CD1c-positive myeloid dendritic cell (primary cell): ENCODE measurements at regions not wholly inside any gene's neighbourhood (a gene's known extent, or its start where the extent isn't known, plus 50 kb on each side); places are given as distances from the start of the nearest gene placed in this dataset.

Source experiments
- DNase-seq: peaks from one replicate; pipeline ENCODE4 v3.0.0-alpha.2; 2016; ENCODE audit errors: extremely low spot score

DNA sequence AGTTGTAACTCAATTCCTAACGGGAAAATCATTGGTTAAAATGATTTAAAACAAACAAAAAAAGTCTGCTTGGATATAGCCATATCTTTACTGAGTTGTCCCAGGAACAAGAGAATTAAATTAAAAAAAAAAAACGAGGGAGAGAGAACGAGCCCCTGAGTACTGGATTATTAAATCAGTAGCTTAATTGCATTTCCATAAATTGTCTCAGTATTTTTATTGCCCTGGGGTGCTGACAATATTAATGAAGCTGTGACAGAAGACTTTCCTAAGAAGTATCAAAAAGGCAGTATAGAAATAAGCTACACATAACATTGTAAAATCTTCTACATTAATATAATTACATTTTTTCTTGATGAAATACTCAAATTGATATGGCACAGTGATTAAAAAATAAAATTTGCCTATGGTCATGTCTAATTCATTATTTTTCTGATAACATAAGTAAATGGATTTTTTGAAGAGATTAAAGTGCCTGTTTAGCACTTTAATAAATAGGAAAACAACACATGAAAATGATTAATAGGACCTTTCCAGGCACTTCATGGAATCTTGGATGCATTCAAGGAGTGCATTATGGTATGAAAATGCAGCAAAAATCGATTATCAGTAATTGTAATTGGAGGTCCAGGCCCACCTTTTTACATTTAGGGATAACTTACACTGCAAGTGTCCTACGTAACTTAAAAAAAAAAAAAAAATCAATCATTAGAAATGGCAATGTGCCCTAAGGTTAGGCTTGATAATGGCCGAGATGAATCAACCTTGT is 2233.4 kb downstream of the ARAP2 start:
- no peak for DNase-seq

DNA sequence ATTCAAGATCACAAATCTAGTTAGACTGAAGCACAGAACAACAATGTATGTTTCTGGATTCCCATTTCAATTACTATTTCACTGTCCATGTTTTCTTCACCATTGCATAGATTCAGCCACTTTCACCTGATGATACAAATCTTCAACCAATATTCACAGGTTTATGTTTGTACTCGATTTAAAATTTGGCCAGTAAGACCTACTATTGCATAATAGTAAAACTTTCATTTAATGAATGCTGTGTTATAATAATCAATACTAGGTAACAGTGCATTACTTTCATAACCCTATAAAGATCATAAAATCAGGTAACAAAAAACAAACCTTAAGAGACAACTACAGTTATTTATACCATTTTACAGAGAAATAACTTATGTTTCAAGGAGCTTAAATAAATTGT is 2209.1 kb downstream of the ARAP2 start:
- no peak for DNase-seq

DNA sequence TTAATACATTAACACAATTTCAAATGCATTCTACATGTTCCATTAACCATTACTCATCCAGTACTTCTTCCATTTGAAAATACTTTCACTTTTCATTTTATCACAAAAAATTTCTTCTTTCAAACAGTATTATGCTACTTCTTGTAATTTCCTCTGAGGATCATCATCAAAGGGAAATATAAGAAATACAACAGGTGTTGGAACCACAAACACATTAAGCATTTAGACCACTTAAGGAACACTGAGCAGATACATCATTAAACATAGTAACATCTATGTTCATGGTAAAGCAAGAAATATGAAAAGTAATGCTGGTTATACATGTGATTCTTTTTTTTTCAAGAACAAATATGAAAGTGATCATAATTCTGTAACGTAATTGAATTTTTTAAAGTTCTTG is 2207.0 kb downstream of the ARAP2 start:
- DNase-seq: no peak

DNA sequence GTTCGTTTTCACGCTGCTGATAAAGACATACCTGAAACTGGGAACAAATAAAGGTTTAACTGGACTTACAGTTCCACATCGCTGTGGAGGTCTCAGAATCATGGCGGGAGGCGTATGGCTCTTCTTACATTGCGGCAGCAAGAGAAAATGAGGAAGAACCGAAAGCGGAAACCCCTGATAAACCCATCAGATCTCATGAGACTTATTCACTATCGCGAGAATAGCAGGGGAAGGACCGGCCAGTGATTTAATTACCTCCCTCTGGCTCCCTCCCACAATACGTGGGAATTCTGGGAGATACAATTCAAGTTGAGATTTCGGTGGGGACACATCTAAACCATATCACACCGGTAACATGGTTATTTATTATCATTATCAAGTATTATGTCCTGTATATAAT is 2204.5 kb downstream of the ARAP2 start:
- DNase-seq: no peak

- no peak for DNase-seq
Measured at GRCh38 chr4:34043131-34043530, 2201.2 kb downstream of the ARAP2 start.

DNA sequence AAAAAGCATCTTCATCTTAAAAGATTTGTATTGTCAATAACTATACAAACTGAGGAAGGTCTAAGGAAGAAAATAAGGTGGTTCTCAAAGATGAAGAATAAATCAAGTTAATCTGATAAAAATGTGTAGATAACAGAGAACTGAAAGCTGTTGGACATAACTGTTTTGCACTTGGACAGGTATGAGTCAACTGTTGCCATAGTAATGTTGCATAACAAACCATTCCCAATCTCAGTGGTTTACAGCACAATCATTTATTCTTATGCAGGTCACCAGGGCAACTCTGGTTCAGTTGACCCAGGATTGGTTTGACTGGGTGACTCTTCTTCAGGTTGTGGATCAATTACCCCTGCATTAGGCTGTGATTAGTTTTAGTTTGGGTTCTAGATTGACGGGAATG is 2197.7 kb downstream of the ARAP2 start:
- DNase-seq: no peak

DNA sequence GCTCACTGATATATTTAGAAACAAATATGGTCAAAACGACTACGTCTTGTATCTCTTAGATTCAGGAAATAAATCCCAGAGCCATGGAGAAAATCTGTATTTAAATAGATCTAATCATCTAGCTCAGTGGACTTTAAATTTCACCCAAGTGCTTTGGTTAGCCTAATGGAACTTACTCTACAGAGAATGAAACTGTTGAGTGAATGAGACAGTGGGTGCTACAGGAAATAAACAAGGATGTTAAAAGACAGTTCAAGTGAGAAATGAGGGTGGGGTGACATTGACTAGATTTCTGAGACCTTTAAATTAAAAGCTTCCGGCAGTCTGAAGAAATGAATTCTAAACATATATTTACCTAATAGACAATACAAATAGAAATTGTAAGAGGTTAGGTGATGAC is 2197.0 kb downstream of the ARAP2 start:
- no peak for DNase-seq

- no peak for DNase-seq
Measured at GRCh38 chr4:34066126-34066525, 2178.2 kb downstream of the ARAP2 start.

DNA sequence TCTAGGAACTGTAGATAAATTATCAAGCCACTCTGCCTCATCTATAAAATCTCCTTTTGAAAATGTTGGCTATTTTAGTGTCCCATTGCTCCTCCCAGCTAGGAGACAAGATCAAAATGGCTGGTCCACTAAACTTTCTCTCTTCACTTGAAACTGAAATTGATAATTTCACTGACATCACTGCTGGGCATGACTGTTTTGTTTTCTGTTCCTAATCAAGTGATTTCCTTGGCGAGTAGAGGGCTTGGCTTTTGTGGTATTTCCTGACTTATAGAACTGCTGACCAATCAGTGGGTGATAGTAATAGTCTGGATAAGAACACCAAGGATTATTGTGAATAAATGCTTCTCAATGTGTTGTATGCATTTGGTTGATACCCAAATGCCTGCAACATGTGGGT is 2152.9 kb downstream of the ARAP2 start:
- DNase-seq: no peak

DNA sequence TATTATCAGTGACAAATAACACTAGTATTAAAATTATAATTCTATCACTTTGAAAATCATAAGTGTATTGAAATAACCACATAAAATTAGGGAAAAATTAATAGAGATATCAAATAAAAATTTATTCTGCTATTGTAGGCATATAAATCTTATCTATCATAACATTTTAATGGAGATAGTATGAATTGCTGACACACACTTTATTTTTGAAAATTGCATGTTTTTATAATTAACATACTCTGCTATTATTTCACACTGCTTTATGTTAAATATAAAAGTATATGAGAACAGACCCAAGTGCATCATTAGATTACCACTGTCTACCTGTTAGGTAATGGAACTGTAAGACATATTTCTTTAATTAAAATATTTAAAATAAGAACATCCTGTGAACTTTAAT is 2150.2 kb downstream of the ARAP2 start:
- no peak for DNase-seq

- DNase-seq: no peak
Measured at GRCh38 chr4:34105311-34105710, 2139.0 kb downstream of the ARAP2 start.

DNA sequence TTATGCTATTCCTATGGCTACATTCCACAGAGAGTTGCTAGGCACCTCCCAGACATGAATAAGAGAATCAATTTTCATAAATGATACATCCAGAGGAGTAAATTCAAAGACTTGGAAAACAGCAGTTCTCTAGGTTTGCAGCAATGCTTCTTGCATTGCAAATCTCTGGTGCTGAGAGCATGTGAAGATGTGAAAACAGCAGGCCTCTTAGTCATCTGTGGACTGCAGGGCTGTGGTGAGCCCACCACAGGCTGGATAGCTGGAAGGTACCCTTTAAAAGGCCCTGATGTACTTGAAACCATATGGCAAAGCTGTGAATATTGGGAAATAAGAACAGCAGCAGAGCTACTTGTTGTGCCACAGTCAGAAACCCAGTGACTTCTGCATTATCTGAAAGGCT is 2135.9 kb downstream of the ARAP2 start:
- DNase-seq: no peak

DNA sequence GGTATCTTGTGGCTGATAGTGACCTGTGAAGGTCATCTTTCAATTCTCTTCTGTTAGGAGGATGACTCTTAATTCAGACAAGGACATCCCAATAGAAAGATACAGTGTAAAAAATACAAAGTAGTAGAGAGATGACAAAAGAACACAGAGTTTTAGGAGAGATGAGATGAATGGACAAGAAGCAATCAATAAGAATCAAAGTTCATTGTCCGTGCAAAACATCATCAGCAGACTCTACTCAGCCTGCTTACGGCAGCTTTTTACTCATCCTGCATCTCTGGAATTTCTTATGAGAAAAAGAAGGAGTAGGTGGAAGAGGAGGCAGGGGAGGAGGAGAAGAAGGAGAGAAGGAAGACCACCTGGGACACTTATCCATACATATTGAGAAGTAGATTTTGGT is 2131.7 kb downstream of the ARAP2 start:
- no peak for DNase-seq

- no peak for DNase-seq
Measured at GRCh38 chr4:34138385-34138784, 2105.9 kb downstream of the ARAP2 start.

- DNase-seq: no peak
Measured at GRCh38 chr4:34139346-34139745, 2105.0 kb downstream of the ARAP2 start.

DNA sequence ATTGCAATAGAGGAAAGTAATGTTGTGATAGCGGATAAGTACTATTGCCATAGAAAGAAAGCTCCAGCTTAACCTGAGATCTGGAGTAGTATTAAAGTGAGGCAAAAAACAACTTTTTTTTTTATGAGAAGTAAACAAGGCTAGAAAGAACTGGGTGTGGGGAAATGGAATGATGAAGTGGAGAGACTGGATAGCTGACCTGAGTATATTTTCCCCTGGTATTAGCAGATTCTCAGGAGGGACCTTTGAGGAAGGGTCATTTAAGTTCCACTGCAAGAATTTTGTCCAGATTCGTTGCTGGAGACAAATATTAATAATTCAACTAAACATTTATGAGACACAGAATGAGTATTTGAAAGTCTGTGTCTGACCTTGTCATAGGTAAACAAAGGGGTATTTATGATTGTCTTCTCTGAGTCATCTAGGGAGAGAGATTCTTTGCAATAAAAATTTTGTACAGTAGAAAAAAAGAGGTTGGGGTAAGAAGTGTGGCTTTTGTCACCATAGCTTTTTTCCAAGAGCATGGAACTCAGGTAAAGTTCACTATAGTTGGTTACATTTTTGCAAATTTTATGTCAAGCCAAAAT is 2095.9 kb downstream of the ARAP2 start:
- no peak for DNase-seq

DNA sequence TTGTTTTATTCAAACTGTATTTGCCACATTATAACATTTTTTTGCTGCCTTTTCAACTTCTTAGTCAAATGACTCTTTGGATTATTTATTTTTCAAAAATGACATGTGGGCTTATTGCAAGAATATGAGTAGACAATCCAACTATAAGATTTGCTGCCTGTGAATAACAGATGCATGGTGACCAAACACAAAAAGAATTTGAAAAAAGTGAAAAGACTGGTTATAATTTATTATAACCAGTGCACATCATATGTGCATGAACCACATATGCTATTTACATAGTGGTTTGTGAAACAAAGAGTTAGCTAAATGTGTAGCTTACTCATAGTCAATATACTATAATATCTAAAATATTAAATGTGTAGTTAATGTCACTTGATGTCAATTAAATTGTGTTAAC is 2086.8 kb downstream of the ARAP2 start:
- DNase-seq: no peak

DNA sequence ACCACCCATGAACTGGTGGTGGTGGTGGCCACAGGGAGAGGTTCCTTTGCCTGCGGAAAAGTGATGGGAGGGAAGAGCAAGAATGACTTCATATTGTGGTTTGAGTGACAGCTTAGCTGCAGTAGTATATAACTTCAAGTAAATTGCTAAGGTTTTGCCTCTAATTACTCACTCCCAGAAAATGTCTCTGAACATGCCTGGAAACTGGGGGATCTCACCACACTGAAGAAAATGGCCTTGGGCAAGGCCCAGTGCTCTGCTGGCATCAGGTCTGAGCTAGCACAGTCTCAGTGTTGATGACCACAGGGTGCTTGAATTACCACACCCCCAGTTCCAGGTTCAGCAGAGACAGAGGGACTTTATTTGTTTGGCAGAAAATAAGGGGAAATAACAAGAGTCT is 2085.4 kb downstream of the ARAP2 start:
- DNase-seq: no peak

GRCh38 chr4:34170946-34171345 is 2073.4 kb downstream of the ARAP2 start:
- no peak for DNase-seq

DNA sequence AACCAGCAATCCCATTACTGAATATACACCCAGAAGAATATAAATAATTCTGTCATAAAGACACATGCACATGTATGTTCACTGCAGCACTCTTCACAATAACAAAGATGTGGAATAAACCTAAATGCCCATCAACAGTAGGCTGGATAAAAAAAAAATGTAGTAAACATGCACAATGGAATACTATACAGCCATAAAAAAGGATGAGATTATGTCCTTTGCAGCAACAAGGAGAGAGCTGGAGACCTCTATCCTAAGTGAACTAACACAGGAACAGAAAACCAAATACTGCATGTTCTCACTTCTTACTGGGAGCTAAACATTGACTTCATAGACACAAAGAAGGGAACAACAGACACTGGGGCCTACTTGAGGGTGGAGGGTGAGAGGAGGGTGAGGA is 2067.7 kb downstream of the ARAP2 start:
- DNase-seq: no peak

DNA sequence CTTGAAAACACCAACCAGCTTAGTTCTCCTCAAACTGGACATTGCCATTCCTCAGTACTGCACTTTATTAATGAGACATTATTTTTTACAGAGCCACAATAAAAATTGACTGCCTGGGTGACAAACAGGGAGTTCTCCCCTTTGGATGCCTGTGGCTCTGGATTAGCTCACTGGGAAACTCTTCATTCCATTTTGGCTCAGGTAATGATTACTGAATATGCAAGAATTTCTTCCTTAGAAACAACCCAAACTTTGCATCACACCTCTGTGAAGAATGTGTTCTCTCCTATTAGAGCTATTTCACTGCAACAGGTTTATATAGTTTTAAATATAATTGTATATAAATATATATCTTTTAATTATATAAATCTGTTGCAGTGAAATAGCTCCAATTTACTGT is 2065.8 kb downstream of the ARAP2 start:
- no peak for DNase-seq

DNA sequence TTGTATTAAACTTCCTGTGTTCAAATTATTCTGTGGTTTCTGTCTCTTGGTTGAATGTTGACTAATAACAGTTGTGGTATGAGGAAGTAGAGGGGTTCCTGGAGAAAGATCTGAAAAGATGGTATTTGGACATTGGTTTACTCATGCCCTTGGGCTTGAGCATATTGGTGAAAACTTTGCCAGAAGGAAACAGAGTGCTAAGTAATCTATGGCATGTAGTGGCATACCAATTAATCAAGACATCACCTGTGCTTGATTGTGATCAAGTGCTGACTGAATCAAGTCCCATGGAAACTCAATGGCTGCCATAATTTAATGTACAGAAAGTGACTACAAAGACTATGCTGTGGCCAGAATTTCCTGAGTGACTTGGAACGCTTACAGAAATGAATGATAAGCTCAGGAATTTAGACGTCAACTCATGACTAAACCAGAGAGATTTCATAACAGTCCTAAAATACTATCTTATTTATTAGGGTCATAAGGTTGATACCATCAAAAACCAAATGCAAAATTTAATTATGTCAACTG is 2062.9 kb downstream of the ARAP2 start:
- DNase-seq: no peak

DNA sequence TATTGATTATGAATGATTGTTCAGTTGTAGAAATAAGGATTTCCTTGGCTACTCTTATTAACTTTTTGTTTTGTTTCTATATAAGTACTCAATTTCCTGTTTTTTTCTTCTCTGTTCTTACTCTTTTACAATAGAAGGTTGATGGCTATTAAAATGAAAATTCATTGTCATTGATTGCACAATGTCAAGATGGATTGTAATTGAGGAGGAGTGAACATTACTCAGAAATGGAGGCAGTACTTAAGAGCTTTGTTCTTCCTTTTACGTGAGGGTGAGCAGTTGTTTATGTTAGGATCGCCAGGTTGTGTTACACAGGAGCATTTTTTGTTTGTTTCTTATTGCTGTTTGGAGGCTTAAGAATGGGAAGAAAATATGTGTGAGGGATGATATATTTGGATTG is 2062.4 kb downstream of the ARAP2 start:
- no peak for DNase-seq

- DNase-seq: no peak
Measured at GRCh38 chr4:34182306-34182705, 2062.0 kb downstream of the ARAP2 start.
